LNCAP (cell line): ENCODE measurements at regions not wholly inside any gene's neighbourhood (a gene's known extent, or its start where the extent isn't known, plus 50 kb on each side); places are given as distances from the start of the nearest gene placed in this dataset.

Experiments used
- TF ChIP-seq, protein P1 (sequence below): fragments of 450-650 bp; IDR thresholded peaks from 2 replicates; pipeline ENCODE4 v1.5.1; 2017; ENCODE audit warnings: mild to moderate bottlenecking

DNA sequence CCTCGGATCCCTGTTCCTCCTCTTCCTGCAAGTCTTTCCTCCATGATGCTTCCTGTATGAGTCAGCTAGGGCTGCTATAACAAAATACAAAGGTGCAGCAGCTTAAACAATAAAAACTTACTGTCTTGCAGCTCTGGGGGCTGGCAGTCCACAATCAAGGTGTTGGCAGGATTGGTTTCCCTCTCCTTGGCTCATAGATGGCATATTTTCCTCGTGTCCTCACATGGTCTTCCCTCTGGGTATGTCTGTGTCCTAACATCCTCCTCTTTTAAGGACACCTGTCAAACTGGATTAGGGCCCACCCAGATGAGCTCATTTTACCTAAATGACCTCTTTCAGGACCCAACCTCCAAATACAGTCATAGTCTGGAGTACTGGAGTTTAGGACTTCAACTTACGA is 117.5 kb downstream of the MED10 start:
- TF ChIP-seq, protein P1, sequence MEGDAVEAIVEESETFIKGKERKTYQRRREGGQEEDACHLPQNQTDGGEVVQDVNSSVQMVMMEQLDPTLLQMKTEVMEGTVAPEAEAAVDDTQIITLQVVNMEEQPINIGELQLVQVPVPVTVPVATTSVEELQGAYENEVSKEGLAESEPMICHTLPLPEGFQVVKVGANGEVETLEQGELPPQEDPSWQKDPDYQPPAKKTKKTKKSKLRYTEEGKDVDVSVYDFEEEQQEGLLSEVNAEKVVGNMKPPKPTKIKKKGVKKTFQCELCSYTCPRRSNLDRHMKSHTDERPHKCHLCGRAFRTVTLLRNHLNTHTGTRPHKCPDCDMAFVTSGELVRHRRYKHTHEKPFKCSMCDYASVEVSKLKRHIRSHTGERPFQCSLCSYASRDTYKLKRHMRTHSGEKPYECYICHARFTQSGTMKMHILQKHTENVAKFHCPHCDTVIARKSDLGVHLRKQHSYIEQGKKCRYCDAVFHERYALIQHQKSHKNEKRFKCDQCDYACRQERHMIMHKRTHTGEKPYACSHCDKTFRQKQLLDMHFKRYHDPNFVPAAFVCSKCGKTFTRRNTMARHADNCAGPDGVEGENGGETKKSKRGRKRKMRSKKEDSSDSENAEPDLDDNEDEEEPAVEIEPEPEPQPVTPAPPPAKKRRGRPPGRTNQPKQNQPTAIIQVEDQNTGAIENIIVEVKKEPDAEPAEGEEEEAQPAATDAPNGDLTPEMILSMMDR = no peak

DNA sequence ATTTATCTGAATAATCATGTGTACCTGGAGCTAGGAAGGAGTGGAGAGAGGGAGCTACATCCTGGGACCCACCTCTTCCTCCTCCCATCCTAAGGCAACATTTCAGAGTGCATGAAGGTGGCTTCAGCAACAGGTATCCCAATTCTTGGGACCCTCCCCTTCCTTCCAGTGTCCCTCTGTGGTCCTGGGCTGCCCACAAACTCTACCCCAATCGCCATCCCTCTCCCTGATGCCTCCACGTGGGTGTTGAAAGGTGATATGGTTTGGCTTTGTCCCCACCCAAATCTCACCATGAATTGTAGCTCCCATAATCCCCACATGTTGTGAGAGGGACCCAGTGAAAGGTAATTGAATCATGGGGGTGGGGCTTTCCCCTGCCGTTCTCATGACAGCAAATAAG is 121.4 kb downstream of the MED10 start:
- TF ChIP-seq, protein P1 = no peak

DNA sequence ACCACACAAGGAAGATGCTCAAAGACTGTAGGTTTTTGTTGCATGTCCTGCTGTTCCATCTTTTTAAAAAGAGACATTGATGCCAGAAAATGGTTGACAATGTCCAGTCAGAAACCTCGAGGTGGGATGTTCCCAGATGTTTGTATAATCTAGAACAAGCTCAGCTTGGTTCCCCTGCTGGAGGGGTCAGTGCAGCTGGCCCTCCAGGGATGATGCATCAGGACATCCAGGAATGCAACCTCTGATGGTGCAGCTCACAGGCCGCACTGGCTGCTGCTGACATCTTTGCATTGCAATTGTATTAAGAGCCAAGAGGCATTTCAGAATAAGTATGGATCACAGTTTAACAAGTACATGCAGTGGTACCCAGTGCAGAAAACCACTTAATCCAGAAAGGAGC is 122.4 kb downstream of the MED10 start:
- TF ChIP-seq, protein P1 = no peak

GRCh38 chr5:6253846-6254245 is 124.5 kb downstream of the MED10 start:
- TF ChIP-seq, protein P1 = no peak

- TF ChIP-seq, protein P1 = no peak
Measured at GRCh38 chr5:6253281-6253680, 125.1 kb downstream of the MED10 start.

- TF ChIP-seq, protein P1 = no peak
Measured at GRCh38 chr5:6252581-6252980, 125.8 kb downstream of the MED10 start.

DNA sequence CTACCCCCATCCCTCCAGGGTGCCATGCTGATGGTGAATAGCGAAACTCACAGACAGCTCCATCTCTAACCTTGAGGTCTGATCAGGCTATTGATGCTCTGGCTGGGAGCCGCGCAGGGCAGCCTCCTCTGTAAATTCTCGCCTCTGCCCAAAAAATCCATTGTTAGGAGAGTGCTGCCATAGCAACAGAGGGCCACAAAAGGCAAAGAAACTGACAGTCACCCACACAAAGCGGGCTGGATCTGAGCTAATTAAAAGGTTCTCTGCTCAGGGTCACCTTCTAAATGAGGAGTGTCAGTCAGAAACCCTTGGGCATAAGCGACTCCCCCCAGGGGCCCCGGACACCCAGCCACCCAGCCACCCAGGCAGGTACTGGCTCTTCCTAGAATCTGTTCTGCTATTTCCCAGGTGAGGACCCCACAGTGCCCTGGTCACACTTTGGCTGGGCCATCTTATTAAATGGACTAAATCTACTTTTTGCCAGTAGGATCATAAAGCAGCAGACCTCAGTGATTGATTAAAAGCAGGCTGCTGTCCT is 126.7 kb downstream of the MED10 start:
- TF ChIP-seq, protein P1 = no peak

GRCh38 chr5:6250121-6250520 is 128.2 kb downstream of the MED10 start:
- TF ChIP-seq, protein P1 = no peak
